IMR-90 (cell line): ENCODE measurements at regions not wholly inside any gene's neighbourhood (a gene's known extent, or its start where the extent isn't known, plus 50 kb on each side); places are given as distances from the start of the nearest gene placed in this dataset.

Source experiments
- ATAC-seq: fragments of 200-7000 bp; cut with Tn5 transposase; 2 replicates; pipeline ENCODE4 v1.9.1; 2020; ENCODE audit warnings: low read depth, mild to moderate bottlenecking, moderate library complexity
- BruUV-seq: library from RNA; stranded (reverse); fragments of 400-500 nt; replicated peaks from 2 replicates; lab custom pipeline; 2021; lab: Mats Ljungman, UMichigan
- CTCF ChIA-PET: fragments of 300-600 bp; formaldehyde crosslinking; extraction: SDS; loops from one replicate; lab custom pipeline; 2021; ENCODE audit warnings: antibody characterized with exemption; lab: Yijun Ruan, JAX
- POLR2A ChIA-PET: fragments of 300-600 bp; sonication (Branson Sonifier 250); formaldehyde crosslinking; loops from one replicate; lab custom pipeline; 2022; ENCODE audit warnings: antibody characterized with exemption; ENCODE audit not compliant: unreplicated experiment; lab: Charles Lee
- DNase-seq: peaks from one replicate; pipeline ENCODE4 v3.0.0; 2013
- H2AFZ ChIP-seq: replicated peaks from 2 replicates; pipeline ENCODE3; 2013; ENCODE audit warnings: low read length, mild to moderate bottlenecking; ENCODE audit not compliant: poor library complexity
- H2AK5ac ChIP-seq: 2 replicates; pipeline ENCODE4 v1.6.1; 2013; ENCODE audit warnings: low read depth, low read length, inconsistent platforms
- H2AK9ac ChIP-seq: replicated peaks from 2 replicates; pipeline ENCODE3; 2013; ENCODE audit warnings: mild to moderate bottlenecking, low read depth, low read length, moderate library complexity; ENCODE audit not compliant: poor library complexity
- H2BK120ac ChIP-seq: 2 replicates; pipeline ENCODE4 v1.6.1; 2013; ENCODE audit warnings: low read depth, low read length, inconsistent platforms
- H2BK15ac ChIP-seq: 3 replicates; pipeline ENCODE4 v1.6.1; 2013; ENCODE audit warnings: low read depth, low read length, inconsistent platforms
- H2BK20ac ChIP-seq: 2 replicates; pipeline ENCODE4 v1.6.1; 2013; ENCODE audit warnings: low read depth, mild to moderate bottlenecking, inconsistent platforms, low read length, moderate library complexity
- H2BK5ac ChIP-seq: 2 replicates; pipeline ENCODE4 v1.6.1; 2013; ENCODE audit warnings: mild to moderate bottlenecking, low read depth, low read length, inconsistent platforms; ENCODE audit not compliant: poor library complexity, severe bottlenecking
- H3K14ac ChIP-seq: replicated peaks from 2 replicates; pipeline ENCODE4 v1.6.1; 2013; ENCODE audit warnings: low read depth, low read length, inconsistent platforms
- H3K18ac ChIP-seq: 2 replicates; pipeline ENCODE4 v1.6.1; 2013; ENCODE audit warnings: low read depth, low read length, control low read depth
- H3K23ac ChIP-seq: 2 replicates; pipeline ENCODE4 v1.6.1; 2013; ENCODE audit warnings: low read depth, low read length, inconsistent platforms
- H3K27ac ChIP-seq: 2 replicates; pipeline ENCODE4 v1.5.1; 2013; ENCODE audit warnings: mild to moderate bottlenecking, control low read depth, low read length; ENCODE audit not compliant: insufficient read depth
- H3K27me3 ChIP-seq: 2 replicates; pipeline ENCODE4 v1.6.1; 2013; ENCODE audit warnings: low read length; ENCODE audit not compliant: control insufficient read depth, insufficient read depth
- H3K36me3 ChIP-seq: 2 replicates; pipeline ENCODE4 v1.6.1; 2013; ENCODE audit warnings: low read length, mixed read lengths; ENCODE audit not compliant: control insufficient read depth, insufficient read depth
- H3K4ac ChIP-seq: 2 replicates; pipeline ENCODE4 v1.6.1; 2013; ENCODE audit warnings: low read depth, low read length, inconsistent platforms
- H3K4me1 ChIP-seq: 2 replicates; pipeline ENCODE4 v1.6.1; 2013; ENCODE audit warnings: low read length, mixed read lengths; ENCODE audit not compliant: control insufficient read depth, insufficient read depth
- H3K4me2 ChIP-seq: 2 replicates; pipeline ENCODE4 v1.6.1; 2013; ENCODE audit warnings: low read depth, mild to moderate bottlenecking, control low read depth, low read length, moderate library complexity
- H3K4me3 ChIP-seq: 2 replicates; pipeline ENCODE4 v1.5.1; 2013; ENCODE audit warnings: low read depth, mild to moderate bottlenecking, control low read depth, low read length, moderate library complexity; ENCODE audit not compliant: insufficient read depth
- H3K56ac ChIP-seq: 2 replicates; pipeline ENCODE4 v1.6.1; 2013; ENCODE audit warnings: low read length, inconsistent platforms; ENCODE audit not compliant: insufficient read depth; ENCODE audit errors: extremely low read depth
- H3K79me1 ChIP-seq, 2 experiments: 2 replicates each; pipeline ENCODE4 v1.6.1; 2013; ENCODE audit warnings: low read length in 2 of 2, inconsistent platforms in 1 of 2, low read depth in 1 of 2
- H3K9ac ChIP-seq: 2 replicates; pipeline ENCODE4 v1.6.1; 2013; ENCODE audit warnings: low read depth, low read length, control low read depth
- H3K9me1 ChIP-seq: 2 replicates; pipeline ENCODE4 v1.6.1; 2013; ENCODE audit warnings: low read length, inconsistent platforms; ENCODE audit not compliant: insufficient read depth
- H3K9me3 ChIP-seq: 2 replicates; pipeline ENCODE4 v1.6.1; 2013; ENCODE audit warnings: low read length; ENCODE audit not compliant: control insufficient read depth, insufficient read depth
- H4K20me1 ChIP-seq: 2 replicates; pipeline ENCODE4 v1.6.1; 2013; ENCODE audit warnings: low read length, inconsistent platforms; ENCODE audit not compliant: insufficient read depth
- H4K5ac ChIP-seq: 2 replicates; pipeline ENCODE4 v1.6.1; 2013; ENCODE audit warnings: mild to moderate bottlenecking, low read depth, low read length, control low read depth
- H4K8ac ChIP-seq, 2 experiments: 2 replicates each; pipeline ENCODE4 v1.6.1; 2013; ENCODE audit warnings: low read depth in 2 of 2, low read length in 2 of 2, control low read depth in 1 of 2, inconsistent platforms in 1 of 2
- H4K91ac ChIP-seq: 2 replicates; pipeline ENCODE4 v1.6.1; 2013; ENCODE audit warnings: low read depth, low read length, inconsistent platforms; ENCODE audit not compliant: insufficient read depth
- BHLHE40 ChIP-seq: fragments of 150-350 bp; IDR thresholded peaks from 2 replicates; pipeline ENCODE4 v1.6.1; 2016; ENCODE audit warnings: mild to moderate bottlenecking, low read depth, low read length
- CEBPB ChIP-seq: IDR thresholded peaks from 2 replicates; pipeline ENCODE4 v1.6.1; 2012; ENCODE audit warnings: low read depth, low read length, improper control_type of control experiment
- CHD1 ChIP-seq: IDR thresholded peaks from 2 replicates; pipeline ENCODE4 v1.6.1; 2012; ENCODE audit warnings: low read depth, low read length, improper control_type of control experiment
- CTCF ChIP-seq: conservative IDR thresholded peaks from 2 replicates; pipeline ENCODE4 v1.5.1; 2012; ENCODE audit warnings: mild to moderate bottlenecking, low read depth, low read length, improper control_type of control experiment
- ELK1 ChIP-seq: fragments of 150-350 bp; IDR thresholded peaks from 2 replicates; pipeline ENCODE4 v1.6.1; 2016; ENCODE audit warnings: low read depth, mild to moderate bottlenecking, low read length, moderate library complexity, borderline replicate concordance
- FOS ChIP-seq: fragments of 150-350 bp; IDR thresholded peaks from 2 replicates; pipeline ENCODE4 v1.6.1; 2016; ENCODE audit warnings: low read depth, low read length
- MAFK ChIP-seq: IDR thresholded peaks from 2 replicates; pipeline ENCODE4 v1.6.1; 2012; ENCODE audit warnings: low read depth, low read length, improper control_type of control experiment
- MAZ ChIP-seq: IDR thresholded peaks from 2 replicates; pipeline ENCODE4 v1.6.1; 2012; ENCODE audit warnings: low read depth, mild to moderate bottlenecking, low read length, improper control_type of control experiment, moderate library complexity, borderline replicate concordance
- MXI1 ChIP-seq: IDR thresholded peaks from 2 replicates; pipeline ENCODE4 v1.6.1; 2012; ENCODE audit warnings: low read depth, mild to moderate bottlenecking, low read length, moderate library complexity, borderline replicate concordance
- NFE2L2 ChIP-seq: fragments of 150-350 bp; IDR thresholded peaks from 2 replicates; pipeline ENCODE4 v1.6.1; 2016; ENCODE audit warnings: low read depth, mild to moderate bottlenecking, low read length
- POLR2A ChIP-seq: IDR thresholded peaks from 2 replicates; pipeline ENCODE4 v1.6.1; 2012; ENCODE audit warnings: mild to moderate bottlenecking, low read depth, low read length
- RAD21 ChIP-seq: IDR thresholded peaks from 2 replicates; pipeline ENCODE4 v1.6.1; 2012; ENCODE audit warnings: low read length, improper control_type of control experiment
- RCOR1 ChIP-seq: IDR thresholded peaks from 2 replicates; pipeline ENCODE4 v1.6.1; 2012; ENCODE audit warnings: mild to moderate bottlenecking, low read length, improper control_type of control experiment; ENCODE audit not compliant: insufficient replicate concordance
- RFX5 ChIP-seq: IDR thresholded peaks from 2 replicates; pipeline ENCODE4 v1.8.0; 2012; ENCODE audit warnings: low read depth, mild to moderate bottlenecking, low read length, moderate library complexity
- SMC3 ChIP-seq: fragments of 150-350 bp; IDR thresholded peaks from 2 replicates; pipeline ENCODE4 v1.6.1; 2016; ENCODE audit warnings: low read depth, mild to moderate bottlenecking, antibody characterized with exemption, low read length, moderate library complexity
- USF2 ChIP-seq: fragments of 150-350 bp; IDR thresholded peaks from 2 replicates; pipeline ENCODE4 v1.6.1; 2017; ENCODE audit warnings: mild to moderate bottlenecking, antibody characterized with exemption, low read length, low read depth
- WGBS, 2 experiments: methylation state at CpG; one replicate each; pipeline versions ENCODE4 v1.1.5 to v1.1.7; 2013; ENCODE audit warnings: missing lambda C conversion rate in 2 of 2; ENCODE audit not compliant: insufficient read length in 1 of 2; ENCODE audit errors: extremely low coverage in 2 of 2; 5-methylcytosine and 5-hydroxymethylcytosine counted together
- dilution Hi-C: fragments of 300-500 bp; cut with HindIII; formaldehyde crosslinking; loops from one replicate; pipeline ENCODE4 v1.14.3; 2018; ENCODE audit warnings: low sequenced_read_pairs; ENCODE audit not compliant: unreplicated experiment
- in situ Hi-C: fragments of 300-500 bp; cut with MboI; formaldehyde crosslinking; loops from 3 replicates; pipeline ENCODE4 v1.14.3; 2019; ENCODE audit warnings: low sequenced_read_pairs, inconsistent platforms, mixed read lengths
- intact Hi-C: fragments of 100-400 bp; cut with micrococcal nuclease; formaldehyde crosslinking; loops from 2 replicates; pipeline ENCODE4 v1.10.0; 2022

- no peak overlapping the region for H3K27ac ChIP-seq
- H3K79me1 ChIP-seq, result no peaks in the 10 kb centered on the region
- ATAC-seq (no peak), DNase-seq (no peak)
- H3K36me3 ChIP-seq, result no peaks in the 10 kb centered on the region
- ChIA-PET POLR2A (no interaction called here), CTCF (no interaction called here)
- peaks cover 5% of the 10 kb centered on the region; the same call in 1 of the 2 replicates for H3K9me3 ChIP-seq
- H3K56ac ChIP-seq, result no peak overlapping the region
- no peak overlapping the region for H3K23ac ChIP-seq
- H4K5ac ChIP-seq, result no peak overlapping the region
- peaks cover 7% of the 10 kb centered on the region; the same call in 1 of the 2 replicates for H3K9me1 ChIP-seq
- no peak overlapping the region for H2AFZ ChIP-seq
- no peak overlapping the region for H3K4me2 ChIP-seq
- BruUV-seq, result no TSS peak
- no peak overlapping the region for H3K18ac ChIP-seq
- TF ChIP-seq MXI1 (no peak), RFX5 (no peak), RAD21 (no peak), POLR2A (no peak), BHLHE40 (no peak), FOS (no peak), RCOR1 (no peak), MAFK (no peak), SMC3 (no peak), CTCF (no peak), USF2 (no peak), CEBPB (no peak), CHD1 (no peak), MAZ (no peak), ELK1 (no peak), NFE2L2 (no peak)
- H4K20me1 ChIP-seq, result no peaks in the 10 kb centered on the region
- in situ Hi-C loops (no loop called here), intact Hi-C loops (no loop called here), dilution Hi-C loops (no loop called here)
- no peaks in the 10 kb centered on the region for H3K27me3 ChIP-seq
- H2BK5ac ChIP-seq, result no peak overlapping the region
- H2BK15ac ChIP-seq, result peak overlapping the region; percentile 79
- H4K8ac ChIP-seq, result no peak overlapping the region
- 0 out of 2 replicates have a peak overlapping the region, but pooled peaks have one; percentile 25 for H3K14ac ChIP-seq
- H3K4me1 ChIP-seq, result peaks cover 13% of the 10 kb centered on the region
- no peak overlapping the region for H3K4me3 ChIP-seq
- no peak overlapping the region for H3K9ac ChIP-seq
- H4K91ac ChIP-seq, result 0 out of 2 replicates have a peak overlapping the region, but pooled peaks have one; percentile 23
- no peak overlapping the region for H3K4ac ChIP-seq
- peak overlapping the region; percentile 70; the same call in 1 of the 2 replicates for H2BK120ac ChIP-seq
- peak overlapping the region; percentile 75; the same call in 1 of the 2 replicates for H2BK20ac ChIP-seq
- H2AK9ac ChIP-seq, result no peak overlapping the region
- WGBS, 2 experiments, result 100% methylated on average over 2 of the region's 2 CpGs; no CpG with 5 or more reads in 1 of the 2 experiments
- H2AK5ac ChIP-seq, result peak overlapping the region; percentile 39; the same call in 1 of the 2 replicates
Measured at GRCh38 chr4:4658052-4658451, 116.2 kb upstream of the STX18 start.
